NT2/D1 (cell line): ENCODE measurements at regions not wholly inside any gene's neighbourhood (a gene's known extent, or its start where the extent isn't known, plus 50 kb on each side); places are given as distances from the start of the nearest gene placed in this dataset.
"Not testable (repeated sequence)": the region's sequence is repeated elsewhere in the genome, so short reads cannot be mapped to it uniquely, and the experiment has no call there.

Experiments
- YY1 ChIP-seq: IDR thresholded peaks from 2 replicates; pipeline ENCODE4 v1.6.1; 2011; ENCODE audit not compliant: insufficient read length, insufficient read depth
- ZNF274 ChIP-seq: IDR thresholded peaks from 2 replicates; pipeline ENCODE4 v1.6.1; 2011; ENCODE audit warnings: mild to moderate bottlenecking, low read depth, low read length

- not testable (repeated sequence) for TF ChIP-seq ZNF274, YY1
Observed at GRCh38 chr2:91573018-91573417, 2881.5 kb downstream of the RPIA start.
